NAMALWA (cell line): ENCODE measurements at regions not wholly inside any gene's neighbourhood (a gene's known extent, or its start where the extent isn't known, plus 50 kb on each side); places are given as distances from the start of the nearest gene placed in this dataset.
"Not testable (repeated sequence)": the region's sequence is repeated elsewhere in the genome, so short reads cannot be mapped to it uniquely, and the experiment has no call there.

Experiments used
- DNase-seq: peaks from one replicate; pipeline ENCODE4 v3.0.0-alpha.2; 2015; ENCODE audit warnings: low spot score

GRCh38 chr12:60501124-60501729 lies 905.4 kb downstream of the SLC16A7 start:
- DNase-seq, result peak; percentile 7

- DNase-seq, result no peak
Observed at GRCh38 chr12:60522684-60523400, 927.0 kb downstream of the SLC16A7 start.

- no peak for DNase-seq
Observed at GRCh38 chr12:60529261-60529660, 933.4 kb downstream of the SLC16A7 start.

- no peak for DNase-seq
Observed at GRCh38 chr12:60529723-60530122, 933.9 kb downstream of the SLC16A7 start.

DNA sequence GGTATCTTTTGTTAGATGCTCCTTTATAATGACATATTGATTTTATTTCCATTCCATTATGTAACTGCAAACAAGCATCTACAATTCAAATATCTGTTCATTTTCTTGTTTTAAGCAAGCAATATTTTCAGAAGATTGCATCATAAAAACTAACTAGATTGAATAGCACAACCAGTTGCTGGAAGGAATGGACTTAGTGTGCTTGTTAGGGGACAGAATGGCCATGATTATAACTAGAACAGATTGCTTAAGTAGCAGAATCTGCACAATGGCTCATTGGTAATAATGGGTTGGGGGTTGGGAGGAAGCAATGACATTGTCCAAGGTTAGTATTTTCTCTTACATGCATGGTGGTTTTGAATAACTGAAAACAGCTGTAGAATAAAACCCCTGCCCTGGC lies 939.5 kb downstream of the SLC16A7 start:
- DNase-seq, result no peak

- no peak for DNase-seq
Observed at GRCh38 chr12:60539592-60539991, 943.8 kb downstream of the SLC16A7 start.

- no peak for DNase-seq
Observed at GRCh38 chr12:60568914-60569313, 973.1 kb downstream of the SLC16A7 start.

DNA sequence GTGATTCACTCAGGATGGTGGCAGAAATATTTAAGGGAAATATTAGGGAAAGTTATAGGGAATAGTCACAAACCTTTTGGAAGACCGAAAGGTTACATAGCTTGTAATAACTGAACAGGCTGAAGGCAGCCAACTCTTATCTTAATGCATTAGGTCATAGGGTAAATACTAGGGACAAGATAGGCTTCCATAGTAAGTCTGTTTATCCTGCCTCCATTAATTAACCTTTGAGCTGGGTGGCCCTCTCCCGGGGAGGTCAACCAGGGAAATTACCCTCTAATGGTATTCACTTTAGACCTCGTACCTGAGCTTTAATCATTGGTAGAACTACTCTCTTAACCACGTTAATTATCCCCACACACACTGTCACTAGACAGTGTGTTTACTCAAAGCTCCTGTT lies 981.8 kb downstream of the SLC16A7 start:
- DNase-seq, result no peak

DNA sequence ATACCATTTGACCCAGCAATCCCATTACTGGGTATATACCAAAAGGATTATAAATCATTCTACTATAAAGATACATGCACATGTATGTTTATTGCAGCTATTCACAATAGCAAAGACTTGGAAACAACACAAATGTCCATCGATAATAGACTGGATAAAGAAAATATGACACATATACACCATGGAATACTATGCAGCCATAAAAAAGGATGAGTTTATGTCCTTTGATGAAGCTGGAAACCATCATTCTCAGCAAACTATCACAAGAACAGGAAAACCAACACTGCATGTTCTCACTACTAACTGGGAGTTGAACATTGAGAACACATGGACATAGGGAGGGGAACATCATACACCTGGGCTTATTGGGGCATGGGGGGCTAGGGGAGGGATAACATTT lies 991.8 kb downstream of the SLC16A7 start:
- DNase-seq, result not testable (repeated sequence)

DNA sequence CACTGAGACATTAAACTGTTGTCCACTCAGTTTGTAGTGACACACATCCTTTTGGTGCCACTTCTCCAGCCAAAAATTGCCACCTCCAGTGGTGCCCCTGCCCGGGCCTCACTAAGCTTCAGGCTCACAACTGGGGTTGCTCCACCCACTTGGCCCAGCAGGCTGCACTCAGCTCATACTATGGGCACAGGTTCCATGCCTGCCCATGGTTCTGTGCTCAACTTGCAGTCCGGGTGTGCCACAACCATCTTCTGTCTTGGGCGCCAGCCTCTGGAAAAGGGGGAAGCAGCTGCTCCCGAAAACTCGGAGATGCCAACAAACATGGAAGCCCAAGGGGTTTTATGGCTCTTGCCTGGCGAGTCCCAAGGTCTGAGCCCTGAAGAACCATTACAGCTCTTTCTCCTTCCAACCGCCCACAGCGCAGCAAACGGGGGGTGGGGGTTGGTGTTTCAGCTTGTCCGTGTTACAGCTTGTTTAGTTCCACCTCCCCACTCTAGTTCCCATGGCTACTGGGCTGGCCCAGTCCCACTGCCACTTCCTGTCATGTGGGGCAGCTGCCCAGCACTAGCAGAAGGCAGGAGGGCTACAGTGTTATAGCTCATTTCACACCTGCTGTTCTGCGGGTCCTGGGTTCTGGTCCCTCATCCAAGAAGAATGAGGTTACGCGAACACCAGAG lies 998.3 kb downstream of the SLC16A7 start:
- no peak for DNase-seq

DNA sequence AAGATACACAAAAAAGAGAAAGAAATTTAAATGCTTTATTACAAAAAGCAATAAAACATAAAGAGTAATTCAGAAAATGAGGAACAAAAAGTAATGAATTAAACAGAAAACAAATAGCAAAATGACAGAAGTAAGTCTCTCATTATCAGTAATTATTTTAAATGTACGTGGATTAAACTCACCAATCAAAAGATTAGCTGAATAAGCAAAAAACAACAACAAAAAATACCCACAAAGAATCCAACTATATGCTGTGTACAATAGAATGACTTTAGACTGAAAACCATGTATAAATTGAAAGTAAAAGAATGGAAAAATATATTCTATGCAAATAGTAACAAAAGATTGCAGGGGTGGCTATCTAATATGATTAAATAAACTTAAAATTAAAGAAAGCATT lies 1006.8 kb downstream of the SLC16A7 start:
- no peak for DNase-seq

DNA sequence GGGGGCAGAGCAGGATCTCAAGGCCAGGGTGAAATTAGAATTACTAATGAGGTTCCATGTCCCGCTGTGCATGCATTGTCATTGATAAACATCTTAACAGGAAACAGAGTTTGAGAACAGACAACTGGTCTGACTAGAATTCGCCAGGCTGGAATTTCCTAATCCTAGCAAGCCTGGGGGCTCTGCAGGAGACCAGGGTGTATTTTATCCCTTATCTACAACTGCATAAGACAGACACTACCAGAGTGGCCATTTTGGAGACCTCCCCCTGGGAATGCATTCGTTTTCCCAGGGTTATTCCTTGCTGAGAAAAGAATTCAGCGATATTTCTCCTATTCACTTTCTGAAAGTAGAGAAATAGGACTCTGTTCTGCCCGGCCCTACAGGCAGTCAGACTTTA lies 1007.6 kb downstream of the SLC16A7 start:
- not testable (repeated sequence) for DNase-seq

DNA sequence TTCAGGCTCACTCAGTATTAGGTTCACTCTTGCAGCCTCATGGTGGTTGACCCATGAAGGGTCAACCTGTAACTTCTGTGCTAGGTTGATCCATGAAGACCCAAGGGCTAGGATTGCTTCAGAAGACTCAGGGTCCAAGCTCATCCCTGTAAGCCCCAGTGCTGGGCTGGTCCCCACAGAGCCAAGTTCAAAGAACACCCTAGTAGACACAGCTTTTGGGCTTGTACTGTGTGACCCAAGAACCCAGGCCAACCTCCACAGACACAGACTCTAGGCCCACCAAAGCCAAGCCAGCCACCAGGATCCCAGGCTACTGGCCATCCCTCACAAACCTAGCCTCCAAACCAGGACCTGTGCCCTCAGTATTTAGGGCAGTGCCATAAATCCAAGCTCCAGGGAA lies 1020.6 kb downstream of the SLC16A7 start:
- no peak for DNase-seq

- DNase-seq, result no peak
Observed at GRCh38 chr12:60630796-60631195, 1035.0 kb downstream of the SLC16A7 start.

- DNase-seq, result no peak
Observed at GRCh38 chr12:60644076-60644475, 1048.2 kb downstream of the SLC16A7 start.

DNA sequence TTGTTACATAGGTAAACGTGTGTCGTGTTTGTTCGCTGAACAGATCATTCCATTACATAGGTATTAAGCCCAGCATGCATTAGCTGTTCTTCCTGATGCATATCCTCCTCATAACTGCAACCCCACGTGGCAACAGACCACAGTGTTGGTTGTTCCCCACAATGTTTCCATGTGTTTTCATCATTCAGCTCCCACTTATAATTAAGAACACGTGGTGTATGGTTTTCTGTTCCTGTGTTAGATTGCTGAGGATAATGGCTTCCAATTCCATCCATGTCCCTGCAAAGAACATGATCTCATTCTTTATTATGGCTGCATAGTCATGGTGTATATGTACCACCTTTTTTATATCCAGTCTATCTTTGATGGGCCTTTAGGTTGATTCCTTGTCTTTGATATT lies 1071.1 kb downstream of the SLC16A7 start:
- no peak for DNase-seq

DNA sequence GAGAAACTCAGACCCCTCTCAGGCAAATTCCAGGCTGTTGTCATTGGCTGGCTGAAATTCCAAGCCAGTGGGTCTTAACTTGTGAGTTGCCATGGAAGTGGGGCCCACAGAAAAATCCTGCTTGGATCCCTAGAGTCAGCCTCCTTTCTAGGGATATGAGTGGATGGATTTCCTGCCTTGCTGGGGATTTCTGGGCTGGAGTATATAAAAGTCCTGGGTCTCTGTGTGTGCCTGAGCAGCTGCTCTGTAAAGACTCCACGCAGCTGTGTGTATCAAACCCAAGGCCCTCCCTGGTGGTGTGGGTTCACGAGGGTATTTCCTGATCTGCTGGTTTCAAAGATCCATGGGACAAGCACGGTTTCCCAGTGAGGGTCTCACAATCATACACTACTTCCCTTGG lies 1077.1 kb downstream of the SLC16A7 start:
- DNase-seq, result no peak

DNA sequence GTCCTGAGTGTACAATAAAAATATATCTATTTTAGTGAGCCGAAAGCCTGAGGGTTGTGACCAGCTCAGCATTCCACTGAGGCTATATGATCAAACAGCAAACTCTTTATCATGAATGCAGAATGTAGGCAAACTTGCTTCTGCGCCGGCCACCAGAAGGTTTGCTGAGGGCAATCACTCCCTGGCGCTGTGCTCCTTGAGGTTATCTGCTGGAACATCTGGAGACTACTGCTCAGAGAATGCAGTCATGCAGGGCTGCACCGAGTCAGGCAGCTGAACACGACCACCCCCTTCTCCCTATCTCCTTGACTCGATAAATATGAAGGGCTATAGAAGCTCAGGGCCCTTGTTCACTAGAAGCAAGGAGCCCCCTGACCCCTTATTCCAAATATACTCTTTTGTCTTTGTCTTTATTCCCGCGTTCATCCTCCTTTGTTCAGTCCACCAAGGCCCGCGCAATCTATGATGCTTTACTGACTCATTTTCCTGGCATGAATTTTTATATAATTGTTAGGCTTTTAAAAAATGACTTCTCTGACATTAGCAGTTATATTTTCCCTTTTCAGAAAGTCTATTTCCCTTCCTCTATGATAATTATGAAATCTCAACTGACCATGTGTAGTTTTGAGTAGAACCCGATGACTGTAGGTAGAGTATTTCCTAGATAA lies 1089.3 kb downstream of the SLC16A7 start:
- DNase-seq, result no peak

DNA sequence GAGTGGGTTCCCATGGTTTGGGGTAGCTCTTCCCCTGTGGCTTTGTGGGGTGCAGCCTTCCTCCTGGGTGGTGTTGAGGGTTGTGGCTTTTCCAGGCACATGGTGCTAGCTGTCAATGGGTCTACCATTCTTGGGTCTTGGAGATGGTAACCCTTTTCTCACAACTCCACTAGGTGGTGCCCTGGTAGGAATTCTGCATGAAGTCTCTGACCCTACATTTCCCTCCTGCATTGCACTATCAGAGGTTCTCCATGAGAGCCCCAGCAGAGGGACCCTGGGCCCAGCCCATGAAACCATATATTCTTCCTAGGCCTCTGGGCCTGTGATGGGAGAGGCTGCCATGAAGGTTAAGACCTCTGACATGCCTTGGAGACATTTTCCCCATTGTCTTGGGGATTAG lies 1093.3 kb downstream of the SLC16A7 start:
- DNase-seq, result peak; percentile 26

DNA sequence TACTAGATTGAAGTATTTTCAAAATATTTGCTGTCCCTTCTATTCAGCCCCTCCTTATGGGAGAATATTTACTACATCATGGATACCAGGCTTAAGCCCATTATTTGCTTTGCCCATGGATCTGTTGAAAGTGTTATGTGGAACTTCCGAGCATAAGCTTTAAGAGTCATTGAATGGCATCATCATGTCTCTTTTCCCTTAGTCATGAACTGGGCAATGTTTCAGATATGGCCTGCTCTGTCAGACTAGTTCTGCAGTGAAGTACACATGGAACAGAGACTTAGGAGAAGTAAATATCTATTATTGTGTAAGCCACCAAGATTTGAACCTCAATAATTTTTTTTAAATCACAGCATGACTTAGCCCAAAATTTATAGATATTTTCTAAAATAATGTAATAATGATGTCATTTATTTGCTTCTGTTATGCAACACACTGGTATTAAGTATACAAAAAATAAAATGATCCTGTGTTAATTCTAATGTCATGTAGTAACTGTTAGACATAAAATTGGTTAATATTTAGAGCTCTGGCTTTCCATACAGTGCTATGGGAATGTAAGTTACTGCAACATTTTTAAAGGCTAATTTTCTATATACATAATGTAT lies 1097.3 kb downstream of the SLC16A7 start:
- DNase-seq, result no peak

- DNase-seq, result no peak
Observed at GRCh38 chr12:60704171-60704914, 1108.5 kb downstream of the SLC16A7 start.

DNA sequence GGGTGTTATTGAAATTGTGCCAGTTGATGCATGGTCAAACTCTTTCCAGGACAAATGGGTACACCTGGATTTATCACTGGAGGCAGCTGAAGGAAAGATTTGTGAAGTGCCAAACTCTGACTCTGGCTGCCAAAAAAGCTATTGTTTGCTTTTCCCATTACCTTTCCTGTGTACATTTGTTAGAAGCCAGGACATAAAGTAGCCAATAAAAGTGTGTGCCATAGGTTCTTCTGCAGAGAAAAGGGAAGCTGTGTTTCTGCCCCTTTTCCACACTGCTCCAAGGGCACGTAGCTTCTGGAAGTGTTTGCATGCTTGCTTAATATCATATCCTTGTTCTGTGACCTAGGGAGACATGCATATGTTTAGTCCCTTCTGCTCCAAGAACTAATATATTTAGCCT lies 1114.4 kb downstream of the SLC16A7 start:
- DNase-seq, result no peak
